CD4-positive, alpha-beta T cell (primary cell): ENCODE measurements at regions not wholly inside any gene's neighbourhood (a gene's known extent, or its start where the extent isn't known, plus 50 kb on each side); places are given as distances from the start of the nearest gene placed in this dataset.

ENCODE experiments used
- ATAC-seq: fragments of 200-7000 bp; cut with Tn5 transposase; one replicate; pipeline ENCODE4 v1.10.0; 2022; ENCODE audit warnings: mild to moderate bottlenecking; ENCODE audit not compliant: poor library complexity
- CTCF ChIA-PET: fragments of 350-600 bp; sonication (Branson Sonifier 250); formaldehyde crosslinking; loops from one replicate; lab custom pipeline; 2021; ENCODE audit warnings: antibody characterized with exemption, inconsistent platforms; lab: Charles Lee
- POLR2A ChIA-PET: fragments of 350-600 bp; sonication (Branson Sonifier 250); formaldehyde crosslinking; loops from one replicate; lab custom pipeline; 2021; ENCODE audit warnings: antibody characterized with exemption, inconsistent platforms; lab: Charles Lee
- DNase-seq, 14 experiments: peaks; one replicate each; pipeline ENCODE4 v3.0.0-alpha.2; 2013 to 2020; ENCODE audit warnings: mixed read lengths in 2 of 14
- H3K27ac ChIP-seq, 2 donors: one replicate each; pipeline versions ENCODE4 v1.5.1 to v1.7.0; 2013; ENCODE audit warnings: low read length in 2 of 2, low read depth in 1 of 2, mild to moderate bottlenecking in 1 of 2
- H3K27me3 ChIP-seq, 2 experiments: 1 replicate in 1 of 2; 2 replicates in 1 of 2; pipeline versions ENCODE4 v1.6.1 to v1.7.0; 2013; ENCODE audit warnings: low read length in 2 of 2, control low read depth in 1 of 2, mild to moderate bottlenecking in 1 of 2, moderate library complexity in 1 of 2; ENCODE audit not compliant: insufficient read depth in 2 of 2, control insufficient read depth in 1 of 2
- H3K36me3 ChIP-seq: one replicate; pipeline ENCODE4 v1.6.1; 2013; ENCODE audit warnings: low read length, control low read depth; ENCODE audit not compliant: insufficient read depth
- H3K4me1 ChIP-seq: one replicate; pipeline ENCODE4 v1.6.1; 2013; ENCODE audit warnings: low read length, control low read depth; ENCODE audit not compliant: insufficient read depth
- H3K4me3 ChIP-seq: one replicate; pipeline ENCODE4 v1.5.1; 2013; ENCODE audit warnings: mild to moderate bottlenecking, low read length, moderate library complexity
- H3K9me3 ChIP-seq, 2 experiments: 1 replicate in 1 of 2; 2 replicates in 1 of 2; pipeline versions ENCODE4 v1.6.1 to v1.7.0; 2013; ENCODE audit warnings: low read length in 2 of 2, mild to moderate bottlenecking in 2 of 2, control low read depth in 1 of 2, moderate library complexity in 1 of 2; ENCODE audit not compliant: control insufficient read depth in 1 of 2, insufficient read depth in 1 of 2
- H3K27ac Mint-ChIP-seq: one replicate; pipeline ENCODE4 v1.8.0; 2020; ENCODE audit warnings: mixed read lengths
- H3K27me3 Mint-ChIP-seq: one replicate; pipeline ENCODE4 v1.8.0; 2021; ENCODE audit warnings: mixed read lengths
- H3K36me3 Mint-ChIP-seq: one replicate; pipeline ENCODE4 v1.8.0; 2021; ENCODE audit warnings: low read depth, mixed read lengths
- H3K4me1 Mint-ChIP-seq: one replicate; pipeline ENCODE4 v1.8.0; 2021; ENCODE audit warnings: low read depth, mixed read lengths
- H3K4me3 Mint-ChIP-seq: one replicate; pipeline ENCODE4 v1.8.0; 2020; ENCODE audit warnings: mild to moderate bottlenecking, mixed read lengths
- H3K9me3 Mint-ChIP-seq: one replicate; pipeline ENCODE4 v1.8.0; 2020; ENCODE audit warnings: mixed read lengths
- intact Hi-C, 2 experiments: fragments of 100-400 bp; cut with DNase I in 1 of 2; cut with micrococcal nuclease in 1 of 2; formaldehyde crosslinking; loops; one replicate each; pipeline versions ENCODE4 v1.15.1 to v1.9.0; 2023 to 2025; cut with DNase I, micrococcal nuclease
- TF ChIP-seq, protein P1 (sequence below): fragments of 200-600 bp; IDR thresholded peaks from one replicate; pipeline ENCODE4 v1.8.0; 2022; ENCODE audit warnings: antibody characterized with exemption, mild to moderate bottlenecking

DNA sequence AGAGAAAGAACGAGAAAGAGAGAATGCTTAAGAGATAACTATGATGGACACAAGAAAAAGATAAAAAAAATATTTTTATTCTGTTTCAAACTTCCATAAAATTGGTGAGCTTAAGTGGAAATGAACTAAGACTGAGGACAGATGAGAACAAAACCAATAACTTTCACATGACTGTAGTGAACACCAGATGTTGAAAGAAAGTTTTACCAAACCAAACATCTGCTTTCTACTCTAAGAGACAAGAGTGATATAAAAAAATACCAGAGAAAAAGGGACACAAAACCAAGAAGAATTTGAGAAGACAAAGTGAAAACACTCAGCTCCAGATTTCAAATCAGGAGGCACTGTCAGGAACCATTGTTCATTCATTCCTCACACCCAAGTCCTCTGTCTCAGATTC, 147.9 kb downstream of the IMPG2 start:
- intact Hi-C loops, result no loop called here
- no peak overlapping the region for H3K4me3 ChIP-seq
- no peaks in the 10 kb centered on the region for H3K36me3 ChIP-seq
- peaks cover 13% of the 10 kb centered on the region for H3K27me3 Mint-ChIP-seq
- no peaks in the 10 kb centered on the region for H3K9me3 ChIP-seq
- no peak overlapping the region for H3K27ac ChIP-seq
- H3K4me3 Mint-ChIP-seq, result no peak overlapping the region
- H3K27me3 ChIP-seq, result peaks cover 0 to 3% of the 10 kb centered on the region in 2 experiments
- no peaks in the 10 kb centered on the region for H3K4me1 Mint-ChIP-seq
- DNase-seq (no peak), ATAC-seq (no peak)
- TF ChIP-seq, protein P1, sequence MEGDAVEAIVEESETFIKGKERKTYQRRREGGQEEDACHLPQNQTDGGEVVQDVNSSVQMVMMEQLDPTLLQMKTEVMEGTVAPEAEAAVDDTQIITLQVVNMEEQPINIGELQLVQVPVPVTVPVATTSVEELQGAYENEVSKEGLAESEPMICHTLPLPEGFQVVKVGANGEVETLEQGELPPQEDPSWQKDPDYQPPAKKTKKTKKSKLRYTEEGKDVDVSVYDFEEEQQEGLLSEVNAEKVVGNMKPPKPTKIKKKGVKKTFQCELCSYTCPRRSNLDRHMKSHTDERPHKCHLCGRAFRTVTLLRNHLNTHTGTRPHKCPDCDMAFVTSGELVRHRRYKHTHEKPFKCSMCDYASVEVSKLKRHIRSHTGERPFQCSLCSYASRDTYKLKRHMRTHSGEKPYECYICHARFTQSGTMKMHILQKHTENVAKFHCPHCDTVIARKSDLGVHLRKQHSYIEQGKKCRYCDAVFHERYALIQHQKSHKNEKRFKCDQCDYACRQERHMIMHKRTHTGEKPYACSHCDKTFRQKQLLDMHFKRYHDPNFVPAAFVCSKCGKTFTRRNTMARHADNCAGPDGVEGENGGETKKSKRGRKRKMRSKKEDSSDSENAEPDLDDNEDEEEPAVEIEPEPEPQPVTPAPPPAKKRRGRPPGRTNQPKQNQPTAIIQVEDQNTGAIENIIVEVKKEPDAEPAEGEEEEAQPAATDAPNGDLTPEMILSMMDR, result no peak
- H3K27ac Mint-ChIP-seq, result no peak overlapping the region
- H3K36me3 Mint-ChIP-seq, result no peaks in the 10 kb centered on the region
- POLR2A ChIA-PET, result no interaction called here
- CTCF ChIA-PET, result interaction anchor here (0.6 kb wide), 1 partner anchor 12 kb away, joined by 3 read pairs; no protein-coding TSS in a partner anchor
- peaks cover 2% of the 10 kb centered on the region for H3K9me3 Mint-ChIP-seq
- no peaks in the 10 kb centered on the region for H3K4me1 ChIP-seq

DNA sequence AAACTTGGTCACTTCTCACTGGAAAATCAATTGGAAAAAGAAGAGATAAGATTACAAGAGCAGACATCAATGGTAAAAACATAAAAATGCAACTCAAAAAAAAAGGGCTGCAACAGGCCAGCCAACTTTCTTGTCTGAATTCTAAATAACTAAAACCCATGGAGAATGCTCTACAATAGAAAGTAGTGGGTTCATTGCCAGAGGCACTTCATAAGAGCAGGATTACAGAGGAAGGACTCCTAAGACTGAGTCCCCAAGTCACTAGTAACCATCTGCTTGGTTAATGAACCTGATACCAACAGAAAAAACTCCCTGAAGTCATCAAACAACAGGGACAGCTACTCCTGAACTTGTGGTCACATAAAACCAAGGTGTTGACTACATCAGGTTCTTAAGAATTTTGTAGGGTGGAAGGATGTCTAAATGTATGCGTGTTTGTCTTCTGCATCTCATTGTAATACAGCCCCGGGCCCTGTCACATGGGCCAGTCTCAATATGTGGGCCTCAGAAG, 148.6 kb downstream of the IMPG2 start:
- no peak overlapping the region for H3K27ac Mint-ChIP-seq
- H3K4me1 ChIP-seq, result no peaks in the 10 kb centered on the region
- TF ChIP-seq, protein P1, result no peak
- ChIA-PET POLR2A (no interaction called here), CTCF (no interaction called here)
- H3K36me3 Mint-ChIP-seq, result no peaks in the 10 kb centered on the region
- H3K27ac ChIP-seq, result no peak overlapping the region
- H3K27me3 Mint-ChIP-seq, result peaks cover 13% of the 10 kb centered on the region
- no peaks in the 10 kb centered on the region for H3K36me3 ChIP-seq
- ATAC-seq, result no peak
- H3K4me3 Mint-ChIP-seq, result no peak overlapping the region
- H3K9me3 ChIP-seq, result no peaks in the 10 kb centered on the region
- peaks cover 0 to 3% of the 10 kb centered on the region in 2 experiments for H3K27me3 ChIP-seq
- no peak for DNase-seq
- intact Hi-C loops, result no loop called here
- H3K9me3 Mint-ChIP-seq, result peaks cover 2% of the 10 kb centered on the region
- no peaks in the 10 kb centered on the region for H3K4me1 Mint-ChIP-seq
- H3K4me3 ChIP-seq, result no peak overlapping the region

DNA sequence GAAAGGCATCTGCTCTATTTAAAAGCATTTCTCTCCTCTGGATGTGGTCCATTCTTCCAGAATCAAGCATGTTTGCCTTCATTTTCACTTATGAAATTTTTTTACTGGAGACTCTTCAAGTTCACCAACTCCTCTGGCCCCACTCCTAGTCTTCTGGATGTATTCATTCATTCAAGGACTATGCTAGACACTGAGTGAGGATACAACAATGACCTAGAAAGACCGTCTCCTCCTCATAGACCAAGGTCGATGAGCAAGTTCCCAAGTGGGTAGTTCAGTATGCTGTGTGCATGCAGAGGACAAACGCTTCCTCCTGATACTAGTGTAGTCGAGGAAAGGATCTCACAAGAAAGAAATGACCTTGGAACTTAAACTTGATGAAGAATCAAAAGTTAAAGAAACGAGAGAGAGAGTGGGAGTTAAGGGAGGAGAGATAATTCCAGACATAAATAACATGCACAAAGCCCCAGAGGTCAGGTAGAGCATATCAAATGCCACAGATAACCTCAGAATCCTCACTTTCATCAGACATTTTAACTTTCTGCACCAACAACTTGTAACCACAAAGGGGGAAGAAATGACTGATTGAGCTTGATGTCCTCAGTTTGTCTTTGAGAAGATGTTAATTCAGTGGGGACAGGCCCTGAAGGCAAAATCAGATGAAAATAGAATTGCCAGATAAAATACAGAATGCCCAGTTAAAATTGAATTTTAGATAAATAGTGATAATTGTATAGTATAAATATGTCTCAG, 149.4 kb downstream of the IMPG2 start:
- ChIA-PET POLR2A (no interaction called here), CTCF (no interaction called here)
- H3K9me3 Mint-ChIP-seq, result peaks cover 2% of the 10 kb centered on the region
- Histone ChIP-seq H3K4me1 (no peaks in the 10 kb centered on the region), H3K36me3 (no peaks in the 10 kb centered on the region), H3K27ac (no peak overlapping the region), H3K9me3 (no peaks in the 10 kb centered on the region), H3K4me3 (no peak overlapping the region), H3K27me3 (peaks cover 0 to 3% of the 10 kb centered on the region in 2 experiments)
- H3K36me3 Mint-ChIP-seq, result no peaks in the 10 kb centered on the region
- H3K4me3 Mint-ChIP-seq, result no peak overlapping the region
- intact Hi-C loops, result no loop called here
- peaks cover 19% of the 10 kb centered on the region for H3K27me3 Mint-ChIP-seq
- H3K4me1 Mint-ChIP-seq, result no peaks in the 10 kb centered on the region
- TF ChIP-seq, protein P1, result no peak
- DNase-seq, result no peak
- no peak overlapping the region for H3K27ac Mint-ChIP-seq
- no peak for ATAC-seq
